Bronchial epithelial cell (primary cell): ENCODE measurements at regions not wholly inside any gene's neighbourhood (a gene's known extent, or its start where the extent isn't known, plus 50 kb on each side); places are given as distances from the start of the nearest gene placed in this dataset.
"Not testable (repeated sequence)": the region's sequence is repeated elsewhere in the genome, so short reads cannot be mapped to it uniquely, and the experiment has no call there.

Experiments used
- DNase-seq: peaks from one replicate; pipeline ENCODE4 v3.0.0-alpha.2; 2010; ENCODE audit warnings: low read depth
- FAIRE-seq: peaks from 2 replicates; lab custom pipeline; 2011; peaks lifted over from hg19 to GRCh38; lab: Jason Lieb, UNC
- H3K27me3 ChIP-seq: 2 replicates; pipeline ENCODE4 v1.5.1; 2011; ENCODE audit warnings: low read length; ENCODE audit not compliant: control insufficient read depth, insufficient read depth
- H3K36me3 ChIP-seq: 2 replicates; pipeline ENCODE4 v1.5.1; 2011; ENCODE audit warnings: low read length; ENCODE audit not compliant: control insufficient read depth, insufficient read depth
- H3K4me3 ChIP-seq: 2 replicates; pipeline ENCODE4 v1.5.1; 2011; ENCODE audit warnings: mild to moderate bottlenecking, low read depth, low read length, control low read depth
- TF ChIP-seq, protein P1 (sequence below): IDR thresholded peaks from 2 replicates; pipeline ENCODE4 v1.5.1; 2011; ENCODE audit warnings: mild to moderate bottlenecking, moderate library complexity, low read length, control low read depth, inconsistent platforms; ENCODE audit not compliant: insufficient read depth, severe bottlenecking

DNA sequence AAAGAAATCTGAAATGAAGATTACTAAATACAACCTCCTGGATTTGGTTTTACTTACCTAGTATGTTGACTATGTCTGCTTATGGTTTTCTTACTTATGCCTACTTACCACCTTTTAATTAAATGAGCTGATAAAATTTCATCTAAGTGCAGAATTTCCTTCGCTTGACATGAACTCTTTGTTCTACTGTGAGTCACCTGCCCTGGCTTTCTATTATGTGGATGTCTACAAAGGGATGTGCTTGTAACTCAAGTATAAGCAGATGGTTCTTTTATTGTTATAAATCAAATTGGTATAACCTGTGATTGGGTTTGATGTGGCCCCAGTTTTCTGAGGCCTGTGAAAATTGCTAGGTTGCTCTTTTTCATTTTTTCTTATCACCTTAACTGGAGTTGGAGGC is 389.1 kb upstream of the ANKRD30A start:
- no peaks in the 10 kb centered on the region for H3K27me3 ChIP-seq
- no peak overlapping the region for H3K4me3 ChIP-seq
- TF ChIP-seq, protein P1, sequence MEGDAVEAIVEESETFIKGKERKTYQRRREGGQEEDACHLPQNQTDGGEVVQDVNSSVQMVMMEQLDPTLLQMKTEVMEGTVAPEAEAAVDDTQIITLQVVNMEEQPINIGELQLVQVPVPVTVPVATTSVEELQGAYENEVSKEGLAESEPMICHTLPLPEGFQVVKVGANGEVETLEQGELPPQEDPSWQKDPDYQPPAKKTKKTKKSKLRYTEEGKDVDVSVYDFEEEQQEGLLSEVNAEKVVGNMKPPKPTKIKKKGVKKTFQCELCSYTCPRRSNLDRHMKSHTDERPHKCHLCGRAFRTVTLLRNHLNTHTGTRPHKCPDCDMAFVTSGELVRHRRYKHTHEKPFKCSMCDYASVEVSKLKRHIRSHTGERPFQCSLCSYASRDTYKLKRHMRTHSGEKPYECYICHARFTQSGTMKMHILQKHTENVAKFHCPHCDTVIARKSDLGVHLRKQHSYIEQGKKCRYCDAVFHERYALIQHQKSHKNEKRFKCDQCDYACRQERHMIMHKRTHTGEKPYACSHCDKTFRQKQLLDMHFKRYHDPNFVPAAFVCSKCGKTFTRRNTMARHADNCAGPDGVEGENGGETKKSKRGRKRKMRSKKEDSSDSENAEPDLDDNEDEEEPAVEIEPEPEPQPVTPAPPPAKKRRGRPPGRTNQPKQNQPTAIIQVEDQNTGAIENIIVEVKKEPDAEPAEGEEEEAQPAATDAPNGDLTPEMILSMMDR: no peak
- FAIRE-seq: no peak
- DNase-seq: peak; percentile 55
- no peaks in the 10 kb centered on the region for H3K36me3 ChIP-seq

DNA sequence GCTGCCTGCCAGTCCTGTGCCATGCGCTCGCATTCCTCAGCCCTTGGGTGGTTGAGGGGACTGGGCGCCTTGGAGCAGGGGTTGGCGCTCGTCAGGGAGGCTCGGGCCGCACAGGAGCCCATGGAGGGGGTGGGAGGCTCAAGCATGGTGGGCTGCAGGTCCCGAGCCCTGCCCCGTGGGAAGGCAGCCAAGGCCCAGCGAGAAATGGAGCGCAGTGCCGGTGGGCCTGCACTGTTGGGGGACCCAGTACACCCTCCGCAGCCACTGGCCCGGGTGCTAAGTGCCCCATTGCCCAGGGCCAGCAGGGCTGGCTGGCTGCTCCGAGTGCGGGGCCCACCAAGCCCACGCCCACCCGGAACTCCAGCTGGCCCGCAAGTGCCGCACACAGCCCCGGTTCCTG is 390.8 kb upstream of the ANKRD30A start:
- not testable (repeated sequence) for H3K4me3 ChIP-seq, FAIRE-seq, H3K36me3 ChIP-seq, H3K27me3 ChIP-seq, DNase-seq

DNA sequence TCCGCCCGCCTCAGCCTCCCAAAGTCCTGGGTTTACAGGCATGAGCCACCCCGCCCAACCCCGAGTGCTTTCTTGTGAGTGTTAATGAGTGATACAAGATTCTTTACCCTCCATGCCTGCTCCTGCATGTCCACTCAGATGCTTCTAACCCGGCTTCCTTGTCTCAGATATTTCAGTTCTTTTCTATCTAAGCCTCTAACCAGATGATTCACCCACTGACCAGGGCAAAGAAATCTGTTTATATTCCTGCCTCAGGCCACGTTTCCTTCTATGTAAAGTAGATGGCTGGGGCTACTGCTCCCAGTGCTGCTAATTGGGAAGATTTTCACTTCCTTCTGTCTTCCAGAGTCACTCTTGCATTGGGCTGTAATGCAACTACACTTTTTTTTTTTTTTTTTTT is 395.1 kb upstream of the ANKRD30A start:
- peak; percentile 72 for DNase-seq
- Histone ChIP-seq H3K4me3 (no peak overlapping the region), H3K27me3 (no peaks in the 10 kb centered on the region), H3K36me3 (no peaks in the 10 kb centered on the region)
- FAIRE-seq: no peak
- TF ChIP-seq, protein P1: no peak

DNA sequence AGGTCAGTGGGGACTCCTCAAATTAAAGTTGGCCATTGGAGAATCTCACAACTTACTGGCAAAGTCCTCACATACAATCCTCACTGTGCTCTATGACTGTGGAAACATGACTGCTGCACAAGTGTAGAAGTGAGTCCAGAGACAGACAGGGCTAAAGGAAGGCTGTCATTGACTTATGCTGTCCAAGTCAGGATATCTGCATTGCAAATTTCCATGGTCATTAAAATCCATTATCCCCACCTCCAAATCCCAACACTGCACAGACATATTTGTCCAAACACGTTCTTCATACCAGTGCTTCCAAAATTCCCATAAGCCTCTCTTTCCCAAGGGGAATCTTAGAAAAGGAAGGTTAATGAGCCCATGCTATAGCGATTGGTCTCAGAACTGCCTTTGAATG is 396.8 kb upstream of the ANKRD30A start:
- FAIRE-seq: peak; percentile 7
- TF ChIP-seq, protein P1: no peak
- no peaks in the 10 kb centered on the region for H3K27me3 ChIP-seq
- H3K4me3 ChIP-seq: no peak overlapping the region
- DNase-seq: no peak
- H3K36me3 ChIP-seq: no peaks in the 10 kb centered on the region

DNA sequence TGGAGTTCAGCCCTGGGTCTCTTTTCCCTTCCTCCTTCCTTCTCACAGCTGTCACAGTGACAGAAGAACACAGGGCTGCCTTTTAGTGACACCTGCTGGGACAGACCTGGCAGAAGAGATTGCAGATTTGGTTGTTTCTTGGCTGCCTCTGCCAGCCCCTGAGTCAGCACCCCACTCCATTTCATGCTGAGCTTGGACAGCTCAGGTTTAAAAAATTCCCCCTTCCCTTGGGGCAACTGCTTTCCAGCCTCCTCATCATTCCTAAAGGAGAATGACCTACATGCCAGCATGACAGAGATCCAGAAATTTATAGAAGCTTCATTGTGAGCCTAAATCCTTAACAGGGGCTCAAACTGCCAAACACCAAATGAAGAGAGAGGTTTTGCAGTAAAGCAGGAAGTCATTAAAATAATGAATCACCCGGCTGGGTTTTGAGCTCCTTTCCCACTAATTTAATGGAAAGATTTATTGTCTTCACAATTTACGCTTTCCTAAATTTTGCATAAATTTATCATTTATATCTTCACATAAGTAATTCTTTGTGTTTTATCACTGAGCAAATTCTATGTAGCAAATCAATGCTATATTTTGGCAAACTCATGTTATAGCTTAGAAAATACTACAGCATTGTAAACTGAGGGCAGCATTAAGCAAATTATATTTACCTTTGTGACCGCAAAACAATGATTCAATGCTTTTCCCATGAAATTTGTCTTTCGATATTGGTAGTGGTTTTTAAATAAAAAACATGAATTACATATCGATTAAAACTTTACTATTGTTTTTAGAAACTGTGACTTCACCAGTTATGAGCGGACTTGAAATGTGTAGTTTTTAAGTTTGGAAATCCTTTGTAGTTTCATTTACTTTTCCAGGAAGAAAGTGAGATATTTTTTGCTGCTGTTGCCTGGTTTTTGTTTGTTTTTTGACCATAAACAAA is 399.5 kb upstream of the ANKRD30A start:
- DNase-seq (peak; percentile 91), FAIRE-seq (no peak)
- H3K4me3 ChIP-seq: no peak overlapping the region

DNA sequence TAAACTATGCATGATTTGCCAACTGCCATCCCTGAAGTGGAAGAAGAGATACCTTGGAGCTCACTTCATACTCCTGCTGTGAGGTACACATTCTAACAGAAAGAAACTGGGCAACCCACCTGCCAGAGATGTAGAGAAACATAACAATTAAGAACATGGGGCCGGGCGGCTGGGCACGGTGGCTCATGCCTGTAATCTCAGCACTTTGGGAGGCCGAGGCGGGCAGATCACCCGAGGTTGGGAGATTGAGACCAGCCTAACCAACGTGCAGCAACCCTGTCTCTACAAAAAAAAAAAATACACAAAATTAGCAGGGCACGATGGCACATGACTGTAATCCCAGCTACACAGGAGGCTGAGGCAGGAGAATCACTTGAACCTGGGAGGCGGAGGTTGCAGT is 402.6 kb upstream of the ANKRD30A start:
- no peak overlapping the region for H3K4me3 ChIP-seq
- H3K27me3 ChIP-seq: no peaks in the 10 kb centered on the region
- DNase-seq (no peak), FAIRE-seq (no peak)
- no peaks in the 10 kb centered on the region for H3K36me3 ChIP-seq
- TF ChIP-seq, protein P1: no peak

More for the DNA sequence above, 399.5 kb upstream of the ANKRD30A start:
- TF ChIP-seq, protein P1: peak; percentile 56
- Histone ChIP-seq H3K27me3 (no peaks in the 10 kb centered on the region), H3K36me3 (no peaks in the 10 kb centered on the region)
